ENCODE measurements at regions not wholly inside any gene's neighbourhood (a gene's known extent, or its start where the extent isn't known, plus 50 kb on each side); places are given as distances from the start of the nearest gene placed in this dataset.

- TF ChIP-seq TCF7 (IDR thresholded peaks at IDR 0.05; ENCODE audit: borderline replicate concordance) (no peak), HSF1 (IDR thresholded peaks at IDR 0.05; ENCODE audit: low read depth, low read length) (no peak)
Measured at GRCh38 chr5:153399595-153399994, 90.9 kb upstream of the GRIA1 start (continued).

GRCh38 chr5:153400931-153401330, 89.5 kb upstream of the GRIA1 start:
- Histone ChIP-seq H3K9me3 (replicated peaks; ENCODE audit: control insufficient read depth, insufficient read depth, low read length) (no peaks in the 10 kb centered on the region), H3K9ac (ENCODE audit: control insufficient read depth, insufficient read depth, low read length) (no peak overlapping the region), H3K4me2 (ENCODE audit: control insufficient read depth, insufficient read depth) (no peak overlapping the region), H3K36me3 (ENCODE audit: control insufficient read depth in 2 of 2, insufficient read depth in 2 of 2, low read length in 1 of 2) (no peaks in the 10 kb centered on the region), H3K27ac (ENCODE audit: control insufficient read depth, insufficient read depth) (no peak overlapping the region), H2AFZ (ENCODE audit: control insufficient read depth, low read depth, low read length) (no peak overlapping the region), H3K4me3 (no peak overlapping the region), H4K20me1 (ENCODE audit: control insufficient read depth, insufficient read depth) (no peaks in the 10 kb centered on the region), H3K79me2 (ENCODE audit: control insufficient read depth, insufficient read depth, low read length) (no peaks in the 10 kb centered on the region), H3K27me3 (replicated peaks in 1 of 2; ENCODE audit: control insufficient read depth in 2 of 2, insufficient read depth in 2 of 2, low read length in 1 of 2) (no peaks in the 10 kb centered on the region), H3K4me1 (ENCODE audit: control insufficient read depth, insufficient read depth, low read length) (no peaks in the 10 kb centered on the region)
- RAD21 ChIA-PET (ENCODE audit: unreplicated experiment) = no interaction called here
- SMC1A ChIA-PET (ENCODE audit: uncharacterized antibody, unreplicated experiment) = no interaction called here
- no peak for FAIRE-seq
- CTCF ChIA-PET = no interaction called here
- POLR2A ChIA-PET = no interaction called here
- no peak for DNase-seq (ENCODE audit: low read depth, low spot score)
- no peak for TF ChIP-seq ELK1 (IDR thresholded peaks at IDR 0.05; ENCODE audit: low read depth, low read length)
- no peak for TF ChIP-seq BMI1 (IDR thresholded peaks at IDR 0.05; ENCODE audit: borderline replicate concordance)
- TF ChIP-seq CHD2 (IDR thresholded peaks at IDR 0.05; ENCODE audit: borderline replicate concordance, low read depth, low read length) = no peak
- TF ChIP-seq EZH2 (IDR thresholded peaks at IDR 0.05; ENCODE audit: borderline replicate concordance, control insufficient read depth, low read depth, low read length) = no peak
- no peak for TF ChIP-seq BACH1 (IDR thresholded peaks at IDR 0.05; ENCODE audit: borderline replicate concordance)
- TF ChIP-seq LARP7 (IDR thresholded peaks at IDR 0.05) = no peak
- TF ChIP-seq, protein P1, sequence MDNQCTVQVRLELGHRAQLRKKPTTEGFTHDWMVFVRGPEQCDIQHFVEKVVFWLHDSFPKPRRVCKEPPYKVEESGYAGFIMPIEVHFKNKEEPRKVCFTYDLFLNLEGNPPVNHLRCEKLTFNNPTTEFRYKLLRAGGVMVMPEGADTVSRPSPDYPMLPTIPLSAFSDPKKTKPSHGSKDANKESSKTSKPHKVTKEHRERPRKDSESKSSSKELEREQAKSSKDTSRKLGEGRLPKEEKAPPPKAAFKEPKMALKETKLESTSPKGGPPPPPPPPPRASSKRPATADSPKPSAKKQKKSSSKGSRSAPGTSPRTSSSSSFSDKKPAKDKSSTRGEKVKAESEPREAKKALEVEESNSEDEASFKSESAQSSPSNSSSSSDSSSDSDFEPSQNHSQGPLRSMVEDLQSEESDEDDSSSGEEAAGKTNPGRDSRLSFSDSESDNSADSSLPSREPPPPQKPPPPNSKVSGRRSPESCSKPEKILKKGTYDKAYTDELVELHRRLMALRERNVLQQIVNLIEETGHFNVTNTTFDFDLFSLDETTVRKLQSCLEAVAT (IDR thresholded peaks at IDR 0.05) = no peak
- no peak for TF ChIP-seq ZNF207 (IDR thresholded peaks at IDR 0.05; ENCODE audit: borderline replicate concordance)
- TF ChIP-seq TBL1XR1 (IDR thresholded peaks at IDR 0.05; ENCODE audit: low read depth, low read length) = no peak
- TF ChIP-seq SP1 (IDR thresholded peaks at IDR 0.05; ENCODE audit: low read depth, low read length) = no peak
- in situ Hi-C loops (cut with MboI) (no loop called here), intact Hi-C loops (cut with micrococcal nuclease; ENCODE audit: unreplicated experiment) (no loop called here)
- ATAC-seq = no peak
- BruUV-seq (replicated peaks) = no TSS peak
- WGBS (ENCODE audit: insufficient coverage, insufficient replicate concordance, low lambda C conversion rate, missing lambda C conversion rate) = 37% methylated on average over 2 of the region's 2 CpGs
